GM12891 (cell line): ENCODE measurements at regions not wholly inside any gene's neighbourhood (a gene's known extent, or its start where the extent isn't known, plus 50 kb on each side); places are given as distances from the start of the nearest gene placed in this dataset.

ENCODE experiments used
- DNase-seq: peaks from one replicate; pipeline ENCODE4 v3.0.0; 2011; ENCODE audit warnings: low spot score; ENCODE audit not compliant: insufficient read length
- FAIRE-seq: peaks from 2 replicates; lab custom pipeline; 2011; peaks lifted over from hg19 to GRCh38; lab: Jason Lieb, UNC
- PAX5 ChIP-seq: IDR thresholded peaks from 2 replicates; pipeline ENCODE4 v1.6.1; 2011; ENCODE audit warnings: low read length, moderate library complexity, mild to moderate bottlenecking; ENCODE audit not compliant: insufficient read depth, severe bottlenecking
- POLR2A ChIP-seq: IDR thresholded peaks from 2 replicates; pipeline ENCODE4 v1.6.1; 2011; ENCODE audit warnings: low read depth, low read length, control low read depth
- POLR2AphosphoS5 ChIP-seq: IDR thresholded peaks from 2 replicates; pipeline ENCODE4 v1.6.1; 2011; ENCODE audit warnings: low read depth, low read length, control low read depth
- POU2F2 ChIP-seq: IDR thresholded peaks from 2 replicates; pipeline ENCODE4 v1.6.1; 2011; ENCODE audit warnings: low read depth, mild to moderate bottlenecking, control low read depth, low read length, moderate library complexity
- SPI1 ChIP-seq: IDR thresholded peaks from 2 replicates; pipeline ENCODE4 v1.6.1; 2011; ENCODE audit warnings: low read depth, low read length, control low read depth
- TAF1 ChIP-seq: IDR thresholded peaks from 2 replicates; pipeline ENCODE4 v1.6.1; 2011; ENCODE audit warnings: low read depth, low read length, control low read depth

DNA sequence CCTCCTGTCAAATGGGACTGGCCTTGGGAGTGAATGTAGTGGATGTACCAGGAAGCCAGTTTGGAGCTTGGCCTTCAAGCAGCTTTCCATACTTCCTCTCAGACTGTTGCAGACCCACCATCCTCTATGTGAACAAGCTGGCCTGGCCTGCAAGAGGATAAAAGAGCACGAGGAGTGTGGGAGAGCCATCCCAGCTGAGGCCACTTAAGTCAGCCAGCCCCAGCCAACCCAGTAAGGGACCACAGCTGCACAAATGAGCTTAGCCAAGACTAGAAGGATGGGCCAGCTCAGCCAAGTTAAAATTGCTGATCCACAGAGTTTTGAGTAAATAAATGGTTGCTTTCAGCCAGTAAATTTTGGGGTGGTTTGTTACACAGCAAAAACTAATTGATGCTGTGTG is 156.9 kb upstream of the SOX4 start:
- no peak for TF ChIP-seq POU2F2
- no peak for TF ChIP-seq TAF1
- no peak for TF ChIP-seq POLR2A
- TF ChIP-seq SPI1, result no peak
- TF ChIP-seq PAX5, result no peak
- no peak for TF ChIP-seq POLR2AphosphoS5
- no peak for DNase-seq
- FAIRE-seq, result no peak

DNA sequence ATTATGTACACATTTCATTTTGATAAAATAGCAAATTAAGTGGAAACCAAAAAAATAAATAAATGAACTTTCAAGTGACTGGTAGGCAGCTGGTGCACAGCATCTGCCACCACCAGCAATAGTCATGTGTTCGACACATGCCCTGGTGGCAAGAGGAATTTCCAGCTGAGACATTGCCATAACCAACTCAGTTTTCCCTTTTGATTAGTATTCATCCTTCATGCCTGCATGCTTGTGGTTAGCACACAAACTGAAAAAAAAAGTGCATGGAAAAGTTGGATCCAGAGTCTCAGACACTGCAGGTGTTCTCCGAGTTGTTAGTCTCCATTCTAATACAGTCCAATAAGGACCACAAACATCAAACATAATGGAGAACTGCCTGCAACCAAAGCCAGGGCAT is 156.0 kb upstream of the SOX4 start:
- DNase-seq (no peak), FAIRE-seq (no peak)
- TF ChIP-seq POLR2AphosphoS5, result no peak
- no peak for TF ChIP-seq TAF1
- no peak for TF ChIP-seq PAX5
- TF ChIP-seq POU2F2, result no peak
- TF ChIP-seq SPI1, result no peak
- no peak for TF ChIP-seq POLR2A

DNA sequence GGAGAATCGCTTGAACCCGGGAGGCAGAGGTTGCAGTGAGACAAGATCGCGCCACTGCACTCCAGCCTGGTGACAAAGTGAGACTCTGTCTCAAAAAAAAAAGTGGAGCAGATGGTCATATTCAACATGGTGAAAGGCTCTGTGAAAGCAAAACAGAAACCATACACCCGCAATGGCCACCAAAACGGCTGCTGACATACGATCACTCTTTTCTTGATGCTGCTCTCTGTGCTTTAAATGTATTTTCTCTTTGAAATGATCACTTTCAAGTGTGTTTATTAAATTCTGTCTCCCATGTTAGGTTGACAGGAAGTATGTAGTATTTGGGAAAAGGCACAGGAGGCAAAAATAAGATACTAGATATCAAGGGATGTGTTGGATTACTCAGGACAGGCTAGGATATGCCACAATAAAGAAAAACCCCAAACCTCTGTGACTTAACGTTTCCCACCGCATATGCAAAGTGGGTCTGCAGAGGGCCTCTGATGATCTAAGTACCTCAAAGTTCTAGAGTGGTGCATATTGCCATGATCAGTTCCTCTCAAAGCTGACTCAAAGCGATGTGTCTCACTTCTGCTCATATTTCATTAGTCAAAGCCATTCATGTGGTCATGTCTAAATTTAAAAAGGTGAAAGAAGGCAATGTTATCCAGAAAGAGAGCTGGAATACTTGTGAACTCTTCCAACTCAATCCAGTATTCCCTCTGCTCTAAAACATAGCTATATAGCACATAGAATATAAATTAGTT is 155.1 kb upstream of the SOX4 start:
- DNase-seq (peak; percentile 50), FAIRE-seq (peak; percentile 90)
- peak; percentile 100 for TF ChIP-seq POU2F2
- TF ChIP-seq PAX5, result no peak
- peak; percentile 100 for TF ChIP-seq SPI1

DNA sequence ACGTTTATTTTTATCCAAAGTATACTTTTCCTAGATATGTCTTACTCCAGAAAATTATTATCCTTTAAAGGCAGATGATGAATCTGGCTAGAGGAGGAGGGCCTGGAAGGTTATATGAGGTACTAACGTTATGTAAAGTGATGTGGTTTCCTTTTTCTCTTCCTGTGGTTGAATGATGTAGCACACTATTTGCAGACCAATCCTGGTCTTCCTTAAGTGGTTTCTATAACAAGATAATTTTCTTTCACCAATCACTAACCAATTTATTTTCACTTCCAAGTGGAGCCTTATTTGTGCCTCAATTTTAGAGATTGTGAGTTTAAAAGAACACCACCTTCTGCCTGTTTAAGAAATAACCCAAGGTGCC is 154.6 kb upstream of the SOX4 start:
- TF ChIP-seq POU2F2 (no peak), POLR2A (no peak), SPI1 (no peak), TAF1 (no peak), POLR2AphosphoS5 (no peak), PAX5 (no peak)
- DNase-seq (no peak), FAIRE-seq (no peak)

DNA sequence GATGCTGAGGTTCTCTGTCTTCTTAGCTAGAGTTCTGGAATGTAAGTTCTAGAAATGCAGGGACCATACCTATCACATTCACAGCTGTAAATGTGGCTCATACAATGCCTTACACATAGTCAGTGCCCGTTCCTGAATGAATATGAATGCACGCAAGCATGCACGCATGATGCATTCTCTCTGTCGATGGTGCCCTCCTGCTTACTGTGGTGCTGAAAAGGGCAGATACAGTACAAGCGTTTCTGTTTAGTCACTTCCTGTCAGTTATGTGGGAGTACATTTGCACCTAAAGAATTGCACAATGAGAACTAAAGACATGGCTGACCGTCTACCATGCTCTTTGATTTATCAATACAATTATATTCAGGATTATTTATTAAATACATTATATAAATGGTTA is 152.2 kb upstream of the SOX4 start:
- no peak for DNase-seq
- TF ChIP-seq SPI1, result 0 out of 2 replicates have a peak, but pooled peaks have one; percentile 2
- TF ChIP-seq POLR2AphosphoS5, result no peak
- FAIRE-seq, result peak; percentile 54

DNA sequence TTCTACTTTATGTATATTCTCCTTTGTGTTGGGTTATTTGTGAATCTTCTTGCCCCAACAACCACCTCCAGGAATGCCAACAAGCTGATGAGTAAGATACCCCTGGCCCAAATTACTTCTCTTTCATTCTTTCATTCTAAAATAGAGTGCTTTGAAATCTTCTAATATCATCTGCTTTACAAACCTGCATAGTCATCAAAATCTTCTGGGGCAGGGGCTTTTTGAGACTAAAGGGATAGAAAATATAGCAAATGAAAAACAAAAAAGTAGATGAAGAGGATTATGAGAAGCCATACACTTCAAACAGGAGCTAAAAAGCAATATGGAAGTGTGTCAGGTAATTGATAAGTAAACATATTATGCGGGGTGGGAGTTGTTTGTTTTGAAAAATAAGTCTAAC is 150.7 kb upstream of the SOX4 start:
- TF ChIP-seq POLR2AphosphoS5, result no peak
- TF ChIP-seq PAX5, result no peak
- no peak for TF ChIP-seq POU2F2
- no peak for TF ChIP-seq POLR2A
- no peak for TF ChIP-seq TAF1
- TF ChIP-seq SPI1, result no peak
- FAIRE-seq (no peak), DNase-seq (no peak)

DNA sequence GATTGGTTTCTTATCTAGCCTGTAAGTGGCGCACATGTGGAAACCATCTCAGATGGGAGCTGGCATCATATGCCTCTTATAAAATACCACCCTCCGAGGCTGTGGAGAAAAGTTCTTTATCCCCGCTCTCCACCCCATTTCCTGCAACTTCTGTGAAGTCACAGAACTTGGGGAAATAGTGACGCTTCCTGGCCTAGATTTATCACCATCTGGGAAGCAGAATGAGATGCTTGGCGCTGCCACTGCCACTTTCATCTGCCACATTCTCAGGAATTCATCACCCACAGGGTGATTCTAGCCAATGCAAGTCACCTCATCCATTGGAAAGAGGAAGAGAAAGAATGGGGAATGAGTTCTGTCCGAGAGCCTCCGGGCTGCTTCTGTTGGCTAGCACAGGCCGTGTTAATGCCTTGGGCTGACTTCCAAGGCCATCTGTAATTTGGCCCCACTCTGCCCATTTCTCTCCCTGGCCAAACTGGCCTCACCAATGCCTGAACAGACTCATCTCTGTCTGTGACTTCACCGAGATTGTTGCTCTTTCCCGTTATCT is 148.8 kb upstream of the SOX4 start:
- FAIRE-seq (no peak), DNase-seq (no peak)
- TF ChIP-seq SPI1, result no peak
- TF ChIP-seq PAX5, result no peak
- TF ChIP-seq POLR2A, result no peak
- TF ChIP-seq POLR2AphosphoS5, result no peak
- no peak for TF ChIP-seq POU2F2
- TF ChIP-seq TAF1, result no peak

DNA sequence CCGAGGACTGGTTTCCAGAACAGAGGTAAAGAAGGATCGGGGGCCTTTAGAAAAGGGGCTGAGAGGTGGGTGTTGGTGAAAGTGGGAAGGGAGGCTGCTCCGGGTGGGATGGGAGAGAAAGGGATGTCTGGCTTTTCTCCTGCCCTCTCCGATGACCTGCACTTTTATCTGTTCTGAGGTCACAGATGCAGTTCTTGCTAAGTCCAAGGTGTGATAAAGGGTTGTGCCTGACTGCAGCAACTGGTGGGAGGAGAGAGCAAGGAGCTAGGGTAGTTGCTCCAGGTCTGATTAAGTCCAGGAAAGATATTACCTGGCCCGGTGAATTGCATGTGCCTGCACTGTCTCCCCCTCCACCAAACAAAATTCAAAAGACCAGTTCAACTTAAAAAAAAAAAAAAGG is 145.6 kb upstream of the SOX4 start:
- FAIRE-seq, result no peak
- DNase-seq, result no peak
- TF ChIP-seq TAF1, result no peak
- no peak for TF ChIP-seq PAX5
- no peak for TF ChIP-seq POLR2A
- TF ChIP-seq POU2F2, result no peak
- no peak for TF ChIP-seq POLR2AphosphoS5
- TF ChIP-seq SPI1, result no peak

DNA sequence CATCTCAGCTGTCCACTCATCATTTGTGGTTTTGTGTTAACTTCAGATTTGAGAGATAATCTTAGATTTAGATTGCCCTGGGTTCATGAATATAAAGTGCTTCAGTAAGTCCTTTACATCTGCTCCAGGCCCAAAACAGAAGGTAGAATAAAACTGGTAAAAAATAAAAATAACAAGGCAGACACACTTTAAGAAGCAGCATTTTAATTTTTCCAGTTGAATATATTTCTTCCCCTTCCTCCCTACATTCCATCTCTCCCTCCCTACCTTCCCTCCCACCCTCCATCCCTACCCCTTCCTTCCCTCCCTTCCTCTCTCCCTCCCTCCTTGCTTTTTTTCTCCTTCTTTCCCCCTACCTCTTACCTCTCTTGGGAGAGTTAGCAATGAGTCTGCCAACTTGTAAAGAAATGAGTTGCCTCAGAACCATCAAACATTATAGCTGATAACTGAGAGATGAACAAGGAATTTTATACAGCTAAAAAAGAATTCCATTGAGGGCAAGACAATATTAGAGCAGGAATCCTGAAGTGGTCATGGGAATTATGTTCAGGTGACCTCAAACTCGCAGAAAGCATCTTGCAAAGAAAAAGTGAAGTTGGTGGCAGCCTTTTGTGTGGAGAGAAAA is 145.0 kb upstream of the SOX4 start:
- no peak for FAIRE-seq
- DNase-seq, result no peak
- no peak for TF ChIP-seq POLR2AphosphoS5
- no peak for TF ChIP-seq TAF1
- no peak for TF ChIP-seq POU2F2
- no peak for TF ChIP-seq SPI1
- no peak for TF ChIP-seq POLR2A

DNA sequence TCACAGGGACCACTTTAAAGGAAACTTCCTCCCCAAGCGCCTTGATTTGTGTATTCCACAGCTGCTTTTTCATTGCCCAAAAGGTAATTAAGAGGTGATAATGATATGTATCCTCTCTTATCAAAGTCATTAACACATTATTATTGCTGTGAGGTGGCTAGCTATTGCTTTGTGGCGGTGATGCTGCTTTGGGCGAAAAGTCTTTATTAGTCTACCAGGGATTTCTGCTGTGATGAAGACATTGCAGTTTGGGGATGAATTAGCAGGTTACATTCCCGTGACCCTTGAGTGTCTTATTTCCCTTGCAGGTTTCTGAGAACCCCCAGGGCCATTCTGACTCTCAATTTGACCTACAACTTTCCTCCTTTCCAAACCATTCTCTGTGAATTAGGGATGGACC is 143.4 kb upstream of the SOX4 start:
- DNase-seq (no peak), FAIRE-seq (no peak)
- TF ChIP-seq PAX5 (no peak), POU2F2 (no peak), SPI1 (no peak), TAF1 (no peak), POLR2A (no peak), POLR2AphosphoS5 (no peak)
